ENCODE measurements at regions not wholly inside any gene's neighbourhood (a gene's known extent, or its start where the extent isn't known, plus 50 kb on each side); places are given as distances from the start of the nearest gene placed in this dataset.
"Not testable (repeated sequence)": the region's sequence is repeated elsewhere in the genome, so short reads cannot be mapped to it uniquely, and the experiment has no call there.

GRCh38 chr17:70375406-70375805, 206.1 kb downstream of the KCNJ2 start:
- DNase-seq (ENCODE audit: low spot score) = no peak

DNA sequence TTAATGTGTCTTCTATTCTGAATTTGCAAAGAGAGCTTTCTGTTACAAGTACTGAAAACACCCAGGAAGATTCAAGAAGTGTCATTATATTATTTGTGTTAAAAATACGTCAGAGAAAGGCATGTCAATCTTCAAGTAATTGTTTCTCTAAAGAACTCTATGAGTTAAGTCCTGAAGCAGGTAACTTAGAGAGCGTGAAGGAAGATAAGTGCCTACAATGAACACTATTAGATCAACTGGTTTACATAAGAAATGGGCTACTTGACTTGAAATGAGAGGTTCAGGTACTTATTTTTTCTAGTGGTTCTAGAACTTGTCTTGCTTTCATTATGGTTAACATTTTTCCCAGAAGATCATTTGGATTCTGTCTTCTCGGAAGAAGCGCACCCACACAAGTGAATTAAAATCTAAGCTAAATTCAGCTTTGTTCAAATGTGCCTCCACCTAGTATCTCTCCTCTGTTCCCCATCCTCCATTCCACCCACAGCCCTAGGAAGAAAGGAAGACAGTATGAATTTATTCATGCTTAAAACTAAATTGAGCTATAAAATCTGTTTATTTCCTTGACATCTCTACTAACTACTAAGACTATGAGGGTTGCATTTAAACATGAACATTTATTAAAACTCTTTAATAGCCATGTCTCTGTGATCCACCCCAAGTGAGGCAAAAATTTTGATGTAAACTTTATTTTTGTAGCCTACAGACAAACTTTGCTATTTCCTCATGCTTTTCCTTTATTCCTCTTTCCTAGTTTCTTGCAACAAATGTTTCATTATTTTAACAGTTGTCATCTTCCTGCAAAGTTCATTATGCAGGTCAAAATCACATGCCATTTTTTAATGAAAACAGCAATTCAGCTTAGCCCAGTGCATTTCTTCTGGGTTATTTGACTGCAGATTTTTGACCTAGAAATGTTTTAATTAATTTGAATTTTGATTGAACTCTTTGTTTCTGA, 206.8 kb downstream of the KCNJ2 start:
- DNase-seq (ENCODE audit: low spot score) = no peak

DNA sequence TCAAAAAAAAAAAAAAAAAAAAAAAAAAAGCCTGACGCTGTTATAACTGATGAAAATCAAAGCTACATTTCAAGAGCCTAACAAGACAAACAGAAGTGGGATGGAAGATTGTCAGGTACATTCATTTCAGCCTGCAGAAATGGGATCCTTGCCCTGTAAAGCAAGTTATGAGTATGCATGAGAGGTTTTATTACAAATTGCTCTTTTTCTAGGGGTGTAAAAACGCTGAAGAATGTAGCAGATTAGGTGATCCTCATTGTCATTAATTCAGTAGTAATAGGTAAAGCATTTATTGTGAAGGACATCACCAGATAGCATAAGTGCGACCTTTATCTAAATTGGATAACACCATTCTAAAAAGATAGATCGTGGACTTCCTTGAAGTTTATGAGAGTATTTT, 208.3 kb downstream of the KCNJ2 start:
- no peak for DNase-seq (ENCODE audit: low spot score)

DNA sequence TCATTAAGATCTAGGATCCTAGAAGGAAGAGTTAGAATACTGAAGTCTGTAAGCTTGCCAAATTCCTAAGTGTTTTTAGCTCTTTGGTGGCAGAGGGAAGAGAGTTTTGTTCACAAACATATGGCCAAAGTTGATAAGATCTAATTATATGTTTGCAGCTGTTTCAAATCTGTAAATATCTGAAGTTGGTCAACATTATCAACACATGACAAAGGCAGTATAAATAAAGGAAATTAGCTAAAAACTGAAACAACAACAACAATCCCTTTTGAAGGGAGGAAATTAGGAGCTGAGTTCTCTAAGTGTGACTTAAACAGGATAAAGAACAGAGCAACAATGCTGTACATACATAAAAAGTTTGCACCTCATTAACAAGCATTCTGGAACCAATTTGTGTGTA, 208.7 kb downstream of the KCNJ2 start:
- DNase-seq (ENCODE audit: low spot score) = no peak

DNA sequence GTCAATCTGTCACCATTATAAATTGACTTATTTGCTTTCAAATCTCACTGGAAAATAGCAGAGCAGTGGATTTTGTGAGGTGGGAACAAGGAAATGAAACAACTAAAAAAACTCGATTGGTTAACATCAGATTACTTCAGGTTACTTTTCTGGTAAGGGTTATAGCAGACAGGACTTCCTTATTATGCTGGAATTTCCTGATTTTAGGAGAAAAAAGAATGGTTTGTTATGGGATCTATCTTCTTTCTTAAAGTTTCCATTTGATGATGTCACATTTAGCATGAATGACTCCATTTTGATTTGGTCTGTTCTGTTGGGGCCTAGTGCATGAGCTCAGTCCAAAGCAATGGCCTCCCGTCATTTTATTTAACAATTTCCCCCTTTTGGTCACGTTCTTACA, 210.6 kb downstream of the KCNJ2 start:
- no peak for DNase-seq (ENCODE audit: low spot score)

DNA sequence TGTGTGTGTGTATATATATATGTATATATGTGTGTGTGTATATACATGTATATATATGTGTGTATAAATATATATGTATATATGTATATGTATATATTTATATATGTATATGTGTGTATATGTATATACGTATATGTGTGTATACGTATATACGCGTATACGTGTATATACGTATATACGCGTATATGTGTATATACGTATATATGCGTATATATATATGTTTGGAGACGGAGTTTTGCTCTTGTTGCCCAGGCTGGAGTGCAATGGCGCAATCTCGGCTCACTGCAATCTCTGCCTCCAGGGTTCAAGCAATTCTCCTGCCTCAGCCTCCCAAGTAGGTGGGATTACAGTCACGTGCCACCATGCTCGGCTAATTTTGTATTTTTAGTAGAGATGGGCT, 212.6 kb downstream of the KCNJ2 start:
- not testable (repeated sequence) for DNase-seq (ENCODE audit: low spot score)

GRCh38 chr17:70388326-70388725, 219.0 kb downstream of the KCNJ2 start:
- DNase-seq (ENCODE audit: low spot score) = no peak

DNA sequence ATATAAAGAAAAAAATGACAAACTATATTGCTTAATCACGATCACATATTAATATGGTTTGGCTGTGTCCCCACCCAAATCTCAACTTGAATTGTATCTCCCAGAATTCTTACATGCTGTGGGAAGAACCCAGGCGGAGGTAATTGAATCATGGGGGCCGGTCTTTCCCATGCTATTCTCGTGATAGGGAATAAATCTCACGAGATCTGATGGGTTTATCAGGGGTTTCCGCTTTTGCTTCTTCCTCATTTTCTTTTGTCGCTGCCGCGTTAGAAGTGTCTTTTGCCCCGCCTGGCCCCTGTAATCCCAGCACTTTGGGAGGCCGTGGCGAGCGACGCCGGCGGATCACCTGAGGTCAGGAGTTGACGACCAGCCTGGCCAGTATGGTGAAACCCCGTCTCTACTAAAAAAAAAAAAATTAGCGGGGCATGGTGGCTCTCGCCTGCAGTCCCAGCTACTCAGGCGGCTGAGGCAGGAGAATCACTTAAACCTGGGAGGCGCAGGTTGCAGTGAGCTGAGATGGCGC, 220.0 kb downstream of the KCNJ2 start:
- not testable (repeated sequence) for DNase-seq (ENCODE audit: low spot score)

GRCh38 chr17:70390049-70390448, 220.7 kb downstream of the KCNJ2 start:
- no peak for DNase-seq (ENCODE audit: low spot score)

DNA sequence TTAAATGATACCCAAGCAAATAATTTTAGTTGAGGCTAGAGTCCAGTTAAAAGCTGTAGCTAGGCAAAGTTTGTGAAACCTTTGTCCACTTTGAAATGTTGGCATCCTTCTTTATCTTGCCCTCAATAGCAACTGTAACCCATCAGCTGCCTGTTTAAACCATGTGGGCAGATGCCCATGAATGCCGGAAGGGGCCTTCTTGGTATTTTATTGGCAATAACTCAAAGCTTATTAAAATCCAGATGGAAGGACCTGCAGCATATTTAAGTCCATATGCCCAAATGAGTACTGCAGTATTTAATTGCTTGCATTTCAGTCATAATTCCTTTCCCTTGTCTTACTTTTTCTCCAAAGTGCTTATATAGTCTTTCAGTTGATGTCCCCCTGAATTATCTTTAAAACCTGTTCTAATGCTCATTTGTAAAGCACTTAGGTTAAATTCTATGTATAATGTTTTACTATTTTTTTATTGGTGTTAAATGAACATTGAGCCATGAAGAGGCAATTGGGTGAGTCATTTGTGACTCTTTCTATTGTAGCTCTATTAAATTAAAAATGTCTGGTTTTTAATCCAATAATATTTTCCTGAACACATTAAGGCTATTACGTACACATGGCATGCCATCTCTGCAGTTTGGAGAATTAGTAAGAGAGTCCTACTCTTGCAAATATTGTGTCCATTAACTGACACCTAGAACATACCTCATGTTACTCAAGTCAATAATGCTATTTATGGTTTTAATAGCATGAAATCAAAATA, 225.3 kb downstream of the KCNJ2 start:
- DNase-seq (ENCODE audit: low spot score) = no peak

GRCh38 chr17:70405492-70406220, 236.3 kb downstream of the KCNJ2 start:
- DNase-seq (ENCODE audit: low spot score) = no peak

- DNase-seq (ENCODE audit: low spot score) = no peak
Measured at GRCh38 chr17:70407506-70407905, 238.2 kb downstream of the KCNJ2 start.

GRCh38 chr17:70408768-70409167, 239.4 kb downstream of the KCNJ2 start:
- no peak for DNase-seq (ENCODE audit: low spot score)

DNA sequence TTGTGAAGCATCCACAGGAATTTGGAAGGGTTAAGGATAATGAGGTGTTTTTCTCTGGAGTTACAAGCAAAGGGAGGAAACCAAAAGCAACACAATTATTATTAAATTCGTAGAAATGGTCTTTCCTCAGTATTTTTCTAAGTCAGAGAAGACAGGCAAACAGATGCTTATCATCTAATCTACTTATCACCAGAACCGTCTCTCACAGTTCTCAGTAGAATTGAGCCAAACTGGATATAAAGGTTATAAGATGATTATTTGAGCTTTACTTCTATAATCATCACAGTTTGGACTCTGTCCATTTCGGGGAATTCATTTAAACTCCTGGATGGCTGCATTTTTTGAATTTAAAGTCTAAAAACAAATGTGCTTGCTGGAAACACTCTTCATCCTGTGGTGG, 245.0 kb downstream of the KCNJ2 start:
- no peak for DNase-seq (ENCODE audit: low spot score)

GRCh38 chr17:70420861-70421445, 251.6 kb downstream of the KCNJ2 start:
- DNase-seq (ENCODE audit: low spot score) = no peak

GRCh38 chr17:70422862-70423261, 253.5 kb downstream of the KCNJ2 start:
- no peak for DNase-seq (ENCODE audit: low spot score)

DNA sequence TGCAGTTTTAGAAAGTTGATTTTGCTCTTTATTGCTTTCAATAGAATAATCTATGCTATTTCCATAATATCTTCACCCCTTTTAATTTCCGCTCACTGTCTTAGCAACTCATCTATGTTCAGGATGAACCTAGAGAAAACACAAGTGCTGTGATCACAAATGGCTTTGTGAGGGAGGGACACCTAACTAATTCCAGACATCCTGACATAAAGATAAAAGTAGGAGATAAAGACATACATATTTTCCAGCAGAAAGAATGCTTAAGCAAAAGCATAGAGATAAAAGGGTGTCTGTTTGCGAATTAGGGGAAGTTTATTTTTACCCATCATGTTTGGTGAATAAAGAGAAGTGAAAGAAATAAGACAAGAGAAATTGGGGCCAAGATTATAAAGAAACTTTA, 254.2 kb downstream of the KCNJ2 start:
- no peak for DNase-seq (ENCODE audit: low spot score)

- DNase-seq (ENCODE audit: low spot score) = no peak
Measured at GRCh38 chr17:70426752-70427151, 257.4 kb downstream of the KCNJ2 start.

DNA sequence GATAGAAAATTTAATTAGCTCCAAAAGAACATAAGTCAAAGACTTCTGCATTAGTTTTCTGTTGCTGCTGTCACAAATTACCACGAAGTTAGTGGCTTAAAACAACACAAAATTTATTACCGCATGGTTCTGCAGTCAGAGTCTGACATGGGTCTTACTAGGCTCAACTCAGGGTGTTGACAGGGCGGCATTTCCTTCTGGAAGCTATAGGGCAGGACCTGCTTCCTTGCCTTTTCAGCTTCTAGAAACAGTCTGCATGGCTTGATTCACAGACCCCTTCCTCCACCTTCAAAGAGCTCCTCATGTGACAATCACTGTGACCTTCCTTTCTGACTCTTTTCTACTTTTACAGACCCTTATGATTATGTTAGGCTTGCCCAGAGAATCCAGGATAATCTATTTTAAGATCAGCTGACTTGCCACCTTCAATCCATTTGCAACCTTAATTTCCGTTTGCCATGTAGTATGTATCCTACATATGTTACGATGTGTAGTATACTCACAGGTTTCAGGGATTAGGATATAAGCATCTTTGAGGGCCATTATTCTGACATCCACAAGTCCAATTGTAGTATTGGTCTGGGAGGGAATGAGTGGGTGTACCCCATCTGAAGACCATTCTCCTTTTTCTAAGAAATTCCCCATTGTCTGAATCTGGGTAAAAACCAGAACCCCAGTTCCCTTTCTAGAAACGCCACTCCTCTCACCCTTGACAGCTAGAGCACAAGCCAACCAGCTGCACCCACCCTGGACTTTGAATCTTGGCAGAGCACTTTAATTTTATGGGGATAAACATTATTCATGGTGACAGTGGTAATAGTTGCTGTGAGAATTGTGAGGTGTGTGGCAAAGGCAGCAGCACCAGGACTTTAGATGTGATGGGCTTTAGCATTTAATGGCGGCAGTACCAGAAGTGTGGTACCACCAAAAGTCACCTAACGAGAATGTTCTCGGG, 265.5 kb downstream of the KCNJ2 start:
- DNase-seq (ENCODE audit: low spot score) = no peak

DNA sequence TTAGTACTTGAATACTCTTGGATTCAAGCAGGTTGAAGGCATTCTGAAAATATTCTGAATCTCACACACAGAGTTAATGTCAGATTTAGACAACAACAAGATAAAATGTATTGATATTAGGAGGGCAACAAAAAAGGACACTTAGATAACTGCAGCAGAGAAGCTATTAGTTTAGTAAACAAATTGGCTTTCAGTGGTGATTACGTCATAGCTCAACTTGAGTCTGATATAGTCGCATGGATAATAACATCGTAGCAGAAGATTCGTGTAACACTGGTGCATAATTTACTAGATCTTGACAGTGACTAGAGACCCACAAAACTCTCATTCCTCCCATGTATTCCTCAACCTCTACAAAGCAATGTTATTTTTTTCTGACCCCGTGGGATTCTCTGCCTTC, 268.3 kb downstream of the KCNJ2 start:
- DNase-seq (ENCODE audit: low spot score) = no peak

DNA sequence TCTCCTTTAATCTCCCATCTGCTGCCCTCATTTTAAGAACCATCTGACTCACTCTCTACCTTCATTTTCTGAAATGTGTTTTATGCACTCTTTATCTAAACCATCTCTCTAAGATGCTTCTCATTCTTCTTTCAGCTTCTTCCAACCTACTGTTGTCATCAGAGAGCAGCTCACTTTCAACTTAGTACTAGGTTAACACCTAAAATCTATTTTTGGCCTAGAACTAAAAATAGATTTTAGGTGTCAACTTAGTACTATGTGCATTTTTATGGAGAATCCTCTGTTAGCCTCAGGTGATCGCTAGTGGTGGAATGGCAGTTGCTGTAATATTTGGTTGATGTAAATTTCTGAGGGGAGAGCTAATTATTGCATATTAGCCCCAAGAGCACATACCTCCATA, 277.1 kb downstream of the KCNJ2 start:
- DNase-seq (ENCODE audit: low spot score) = no peak
